Activated CD4-positive, alpha-beta T cell treated with anti-CD3 and anti-CD28 coated beads for 1 hour (primary cell): ENCODE measurements at regions not wholly inside any gene's neighbourhood (a gene's known extent, or its start where the extent isn't known, plus 50 kb on each side); places are given as distances from the start of the nearest gene placed in this dataset.

Experiments used
- DNase-seq: peaks from one replicate; pipeline ENCODE4 v3.0.0-alpha.2; 2020

- DNase-seq, result no peak
Measured at GRCh38 chr4:38189445-38189844, 229.2 kb downstream of the PTTG2 start.

- DNase-seq, result no peak
Measured at GRCh38 chr4:38190717-38191178, 230.6 kb downstream of the PTTG2 start.

GRCh38 chr4:38192516-38192915 is 232.3 kb downstream of the PTTG2 start:
- no peak for DNase-seq

GRCh38 chr4:38193236-38193863 is 233.2 kb downstream of the PTTG2 start:
- DNase-seq, result no peak

- DNase-seq, result no peak
Measured at GRCh38 chr4:38194047-38194602, 233.9 kb downstream of the PTTG2 start.

- DNase-seq, result no peak
Measured at GRCh38 chr4:38195486-38195885, 235.3 kb downstream of the PTTG2 start.

GRCh38 chr4:38195911-38196310 is 235.7 kb downstream of the PTTG2 start:
- no peak for DNase-seq

- DNase-seq, result no peak
Measured at GRCh38 chr4:38202242-38202641, 242.0 kb downstream of the PTTG2 start.

GRCh38 chr4:38203609-38204008 is 243.4 kb downstream of the PTTG2 start:
- DNase-seq, result no peak

GRCh38 chr4:38204339-38205035 is 244.3 kb downstream of the PTTG2 start:
- DNase-seq, result no peak

GRCh38 chr4:38205261-38205660 is 245.1 kb downstream of the PTTG2 start:
- DNase-seq, result no peak

GRCh38 chr4:38207110-38207457 is 246.9 kb downstream of the PTTG2 start:
- no peak for DNase-seq

GRCh38 chr4:38209654-38210053 is 249.5 kb downstream of the PTTG2 start:
- DNase-seq, result no peak

- no peak for DNase-seq
Measured at GRCh38 chr4:38210396-38211114, 250.4 kb downstream of the PTTG2 start.

GRCh38 chr4:38211885-38212284 is 251.7 kb downstream of the PTTG2 start:
- no peak for DNase-seq

- no peak for DNase-seq
Measured at GRCh38 chr4:38213083-38213805, 253.0 kb downstream of the PTTG2 start.

GRCh38 chr4:38222892-38223291 is 262.7 kb downstream of the PTTG2 start:
- no peak for DNase-seq

- no peak for DNase-seq
Measured at GRCh38 chr4:38223306-38223705, 263.1 kb downstream of the PTTG2 start.

- DNase-seq, result no peak
Measured at GRCh38 chr4:38223782-38224236, 263.6 kb downstream of the PTTG2 start.

- no peak for DNase-seq
Measured at GRCh38 chr4:38224850-38225249, 264.7 kb downstream of the PTTG2 start.

GRCh38 chr4:38226170-38226569 is 266.0 kb downstream of the PTTG2 start:
- no peak for DNase-seq

- no peak for DNase-seq
Measured at GRCh38 chr4:38230121-38230801, 270.1 kb downstream of the PTTG2 start.
